ENCODE measurements at regions not wholly inside any gene's neighbourhood (a gene's known extent, or its start where the extent isn't known, plus 50 kb on each side); places are given as distances from the start of the nearest gene placed in this dataset.

DNA sequence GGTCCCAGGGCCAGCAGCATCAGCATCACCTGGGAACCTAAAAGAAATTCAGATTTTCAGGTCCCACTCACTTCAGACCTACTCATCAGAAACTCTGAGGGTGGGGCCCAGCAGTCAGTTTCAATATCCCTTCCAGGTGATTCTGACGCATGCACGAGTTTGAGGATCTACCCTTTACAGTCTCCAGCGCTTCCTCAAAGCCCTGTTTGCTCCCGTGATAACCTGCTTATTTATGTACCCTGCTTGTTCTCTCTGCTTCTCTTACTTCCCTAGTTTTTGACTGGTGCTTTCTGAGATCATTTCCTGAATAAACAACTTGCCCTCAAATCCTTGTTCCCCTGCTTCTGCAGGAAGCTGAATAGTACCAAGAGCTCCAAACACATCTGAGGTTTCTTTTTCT lies 245.3 kb downstream of the ZNF621 start:
- no peaks in the 10 kb centered on the region for H3K27me3 ChIP-seq (ENCODE audit: control insufficient read depth in 2 of 2, insufficient read depth in 2 of 2, low read length in 2 of 2)
- no peaks in the 10 kb centered on the region for H3K36me3 ChIP-seq (replicated peaks in 1 of 2; ENCODE audit: control insufficient read depth in 1 of 2, insufficient read depth in 2 of 2, low read length in 2 of 2)
- Mint-ChIP-seq H3K27me3 (ENCODE audit: low read depth in 3 of 3) (no peaks in the 10 kb centered on the region), H3K4me3 (peak overlapping the region in 1 of 2 donors; percentile 3), H3K9me3 (peaks cover 0 to 2% (median 0%) of the 10 kb centered on the region in 7 donors), H3K27ac (peak overlapping the region; percentile 31 to 86 (median 82)), H3K4me1 (peaks cover 15% of the 10 kb centered on the region), H3K36me3 (no peaks in the 10 kb centered on the region)
- WGBS (ENCODE audit: insufficient coverage) = 0% methylated on average over 1 of the region's 4 CpGs
- no peak overlapping the region for H3K9ac ChIP-seq (ENCODE audit: insufficient read depth, low read length, poor library complexity, severe bottlenecking)
- H3K4me1 ChIP-seq (ENCODE audit: control insufficient read depth in 1 of 2, insufficient read depth in 2 of 2, low read length in 2 of 2) = peaks cover 17 to 18% of the 10 kb centered on the region in 2 donors
- peak overlapping the region; percentile 40 for H3K4me2 ChIP-seq (replicated peaks; ENCODE audit: extremely low read depth, low read length, poor library complexity, severe bottlenecking)
- H2AFZ ChIP-seq (ENCODE audit: insufficient read depth, low read depth, low read length, poor library complexity, severe bottlenecking) = no peak overlapping the region
- peak; percentile 52 to 78 (median 60) for DNase-seq
- TF ChIP-seq, protein P1, sequence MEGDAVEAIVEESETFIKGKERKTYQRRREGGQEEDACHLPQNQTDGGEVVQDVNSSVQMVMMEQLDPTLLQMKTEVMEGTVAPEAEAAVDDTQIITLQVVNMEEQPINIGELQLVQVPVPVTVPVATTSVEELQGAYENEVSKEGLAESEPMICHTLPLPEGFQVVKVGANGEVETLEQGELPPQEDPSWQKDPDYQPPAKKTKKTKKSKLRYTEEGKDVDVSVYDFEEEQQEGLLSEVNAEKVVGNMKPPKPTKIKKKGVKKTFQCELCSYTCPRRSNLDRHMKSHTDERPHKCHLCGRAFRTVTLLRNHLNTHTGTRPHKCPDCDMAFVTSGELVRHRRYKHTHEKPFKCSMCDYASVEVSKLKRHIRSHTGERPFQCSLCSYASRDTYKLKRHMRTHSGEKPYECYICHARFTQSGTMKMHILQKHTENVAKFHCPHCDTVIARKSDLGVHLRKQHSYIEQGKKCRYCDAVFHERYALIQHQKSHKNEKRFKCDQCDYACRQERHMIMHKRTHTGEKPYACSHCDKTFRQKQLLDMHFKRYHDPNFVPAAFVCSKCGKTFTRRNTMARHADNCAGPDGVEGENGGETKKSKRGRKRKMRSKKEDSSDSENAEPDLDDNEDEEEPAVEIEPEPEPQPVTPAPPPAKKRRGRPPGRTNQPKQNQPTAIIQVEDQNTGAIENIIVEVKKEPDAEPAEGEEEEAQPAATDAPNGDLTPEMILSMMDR (IDR thresholded peaks at IDR 0.05) = no peak
- no peaks in the 10 kb centered on the region for H3K9me3 ChIP-seq (replicated peaks in 1 of 2; ENCODE audit: control insufficient read depth in 1 of 2, insufficient read depth in 1 of 2, low read length in 2 of 2)
- peak overlapping the region; percentile 45 to 76 for H3K27ac ChIP-seq (ENCODE audit: low read depth in 1 of 2, low read length in 2 of 2)
- intact Hi-C loops (cut with micrococcal nuclease) = no loop called here
- no peaks in the 10 kb centered on the region for H3K79me2 ChIP-seq (ENCODE audit: insufficient read depth, low read length)
- H3K4me3 ChIP-seq (replicated peaks in 1 of 3; ENCODE audit: low read depth in 2 of 3, low read length in 3 of 3) = peak overlapping the region in 1 of 3 experiments; percentile 22
- H4K20me1 ChIP-seq (ENCODE audit: insufficient read depth, low read length) = no peaks in the 10 kb centered on the region

DNA sequence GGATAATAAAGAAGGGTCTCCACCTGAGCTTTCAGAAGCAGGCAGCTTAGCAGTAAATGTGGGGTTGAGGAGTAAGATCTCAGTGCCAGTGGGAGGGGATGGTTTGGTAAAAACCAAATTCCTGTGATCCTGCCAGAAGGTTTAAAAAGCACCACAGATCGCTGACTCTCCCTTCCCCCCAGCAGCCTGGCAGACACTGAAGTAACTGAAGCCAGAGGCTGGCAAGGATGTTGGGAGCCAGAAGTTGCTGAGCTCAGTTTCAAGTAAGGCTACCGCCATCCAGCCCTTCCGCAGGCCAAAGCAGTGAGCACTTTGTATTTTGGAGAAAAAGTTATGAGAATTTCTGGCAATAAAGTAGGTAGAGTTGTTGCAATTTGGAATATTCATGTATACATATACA lies 246.4 kb downstream of the ZNF621 start:
- Mint-ChIP-seq H3K27me3 (ENCODE audit: low read depth in 3 of 3) (peaks cover 0 to 4% (median 1%) of the 10 kb centered on the region in 3 donors), H3K36me3 (no peaks in the 10 kb centered on the region), H3K9me3 (peaks cover 0 to 3% (median 0%) of the 10 kb centered on the region in 7 donors), H3K27ac (peak overlapping the region in 2 of 7 donors; percentile 33 to 72), H3K4me3 (no peak overlapping the region), H3K4me1 (peaks cover 15% of the 10 kb centered on the region)
- no peak overlapping the region for H3K4me2 ChIP-seq (replicated peaks; ENCODE audit: extremely low read depth, low read length, poor library complexity, severe bottlenecking)
- DNase-seq = no peak
- no peak overlapping the region for H3K27ac ChIP-seq (ENCODE audit: low read depth in 1 of 2, low read length in 2 of 2)
- no peaks in the 10 kb centered on the region for H3K79me2 ChIP-seq (ENCODE audit: insufficient read depth, low read length)
- no peaks in the 10 kb centered on the region for H3K27me3 ChIP-seq (ENCODE audit: control insufficient read depth in 2 of 2, insufficient read depth in 2 of 2, low read length in 2 of 2)
- H4K20me1 ChIP-seq (ENCODE audit: insufficient read depth, low read length) = no peaks in the 10 kb centered on the region
- H3K36me3 ChIP-seq (replicated peaks in 1 of 2; ENCODE audit: control insufficient read depth in 1 of 2, insufficient read depth in 2 of 2, low read length in 2 of 2) = no peaks in the 10 kb centered on the region
- H3K4me1 ChIP-seq (ENCODE audit: control insufficient read depth in 1 of 2, insufficient read depth in 2 of 2, low read length in 2 of 2) = peaks cover 17 to 18% of the 10 kb centered on the region in 2 donors
- TF ChIP-seq, protein P1 (IDR thresholded peaks at IDR 0.05) = no peak
- no CpG with 5 or more reads among the region's 3 CpGs for WGBS (ENCODE audit: insufficient coverage)
- no peak overlapping the region for H3K4me3 ChIP-seq (replicated peaks in 1 of 3; ENCODE audit: low read depth in 2 of 3, low read length in 3 of 3)
- intact Hi-C loops (cut with micrococcal nuclease) = no loop called here
- no peak overlapping the region for H3K9ac ChIP-seq (ENCODE audit: insufficient read depth, low read length, poor library complexity, severe bottlenecking)
- H2AFZ ChIP-seq (ENCODE audit: insufficient read depth, low read depth, low read length, poor library complexity, severe bottlenecking) = no peak overlapping the region
- no peaks in the 10 kb centered on the region for H3K9me3 ChIP-seq (replicated peaks in 1 of 2; ENCODE audit: control insufficient read depth in 1 of 2, insufficient read depth in 1 of 2, low read length in 2 of 2)

Data from CD14-positive monocyte (primary cell).